CD4-positive, alpha-beta memory T cell (primary cell): ENCODE measurements at regions not wholly inside any gene's neighbourhood (a gene's known extent, or its start where the extent isn't known, plus 50 kb on each side); places are given as distances from the start of the nearest gene placed in this dataset.
"Not testable (repeated sequence)": the region's sequence is repeated elsewhere in the genome, so short reads cannot be mapped to it uniquely, and the experiment has no call there.

ENCODE experiments used
- CTCF ChIA-PET: fragments of 350-600 bp; sonication (Branson Sonifier 250); formaldehyde crosslinking; loops from one replicate; lab custom pipeline; 2021; ENCODE audit warnings: inconsistent platforms; ENCODE audit not compliant: partially characterized antibody; lab: Charles Lee
- POLR2A ChIA-PET: fragments of 350-600 bp; sonication (Branson Sonifier 250); formaldehyde crosslinking; loops from one replicate; lab custom pipeline; 2021; ENCODE audit not compliant: partially characterized antibody; lab: Charles Lee
- DNase-seq, 5 donors: peaks; one replicate each; pipeline versions ENCODE4 v3.0.0 to v3.0.0-alpha.2; 2020 to 2022; ENCODE audit warnings: mixed read lengths in 1 of 5
- H3K27ac ChIP-seq: one replicate; pipeline ENCODE4 v1.7.0; 2013; ENCODE audit warnings: low read depth, low read length
- H3K27me3 ChIP-seq: 2 replicates; pipeline ENCODE4 v1.7.0; 2013; ENCODE audit warnings: mild to moderate bottlenecking, low read length, moderate library complexity; ENCODE audit not compliant: insufficient read depth
- H3K36me3 ChIP-seq: 2 replicates; pipeline ENCODE4 v1.7.0; 2013; ENCODE audit warnings: mild to moderate bottlenecking, low read length, moderate library complexity; ENCODE audit not compliant: insufficient read depth
- H3K4me1 ChIP-seq: 2 replicates; pipeline ENCODE4 v1.7.0; 2013; ENCODE audit warnings: mild to moderate bottlenecking, low read length, moderate library complexity; ENCODE audit not compliant: insufficient read depth
- H3K4me3 ChIP-seq, 2 donors: one replicate each; pipeline ENCODE4 v1.7.0; 2013; ENCODE audit warnings: low read length in 2 of 2, mild to moderate bottlenecking in 1 of 2
- H3K9me3 ChIP-seq, 2 donors: one replicate each; pipeline ENCODE4 v1.7.0; 2013; ENCODE audit warnings: low read length in 2 of 2, control low read depth in 1 of 2; ENCODE audit not compliant: control insufficient read depth in 1 of 2
- H3K27ac Mint-ChIP-seq, 7 donors: one replicate each; pipeline ENCODE4 v1.8.0; 2020 to 2021; ENCODE audit warnings: mixed read lengths in 7 of 7, mild to moderate bottlenecking in 6 of 7, inconsistent platforms in 3 of 7, moderate library complexity in 3 of 7
- H3K27me3 Mint-ChIP-seq, 2 donors: one replicate each; pipeline ENCODE4 v1.8.0; 2020 to 2021; ENCODE audit warnings: mixed read lengths in 2 of 2
- H3K36me3 Mint-ChIP-seq, 2 donors: one replicate each; pipeline ENCODE4 v1.8.0; 2020 to 2021; ENCODE audit warnings: mixed read lengths in 2 of 2, inconsistent platforms in 1 of 2, mild to moderate bottlenecking in 1 of 2
- H3K4me1 Mint-ChIP-seq, 4 donors: one replicate each; pipeline ENCODE4 v1.8.0; 2020 to 2021; ENCODE audit warnings: mixed read lengths in 4 of 4, mild to moderate bottlenecking in 1 of 4
- H3K4me3 Mint-ChIP-seq, 8 donors: one replicate each; pipeline ENCODE4 v1.8.0; 2020 to 2021; ENCODE audit warnings: mixed read lengths in 8 of 8, mild to moderate bottlenecking in 7 of 8, moderate library complexity in 6 of 8, inconsistent platforms in 3 of 8
- H3K9me3 Mint-ChIP-seq, 8 donors: one replicate each; pipeline ENCODE4 v1.8.0; 2020 to 2021; ENCODE audit warnings: mixed read lengths in 8 of 8, mild to moderate bottlenecking in 5 of 8, inconsistent platforms in 3 of 8, moderate library complexity in 1 of 8
- intact Hi-C: fragments of 100-400 bp; cut with micrococcal nuclease; formaldehyde crosslinking; loops from one replicate; pipeline ENCODE4 v1.15.1; 2023

DNA sequence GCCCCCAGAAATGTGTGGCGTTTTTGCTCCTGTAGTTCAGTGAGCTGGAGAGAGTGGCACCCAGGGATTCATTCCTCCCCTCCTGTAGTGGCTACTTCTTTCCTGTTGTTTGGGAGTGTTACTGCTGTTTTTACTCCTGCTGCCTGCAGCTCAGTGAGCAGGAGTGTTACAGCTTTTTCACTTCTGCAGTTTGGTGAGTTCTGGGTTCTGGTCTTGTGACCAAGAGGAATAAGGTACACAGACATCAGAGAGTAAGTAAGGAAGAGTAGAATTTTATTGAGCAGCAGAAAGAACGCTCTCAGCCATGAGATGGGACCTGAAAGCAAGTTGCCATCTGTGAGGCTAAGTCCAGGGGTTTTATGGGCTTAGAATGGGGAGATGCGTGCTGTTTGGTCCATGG is 966.3 kb upstream of the CITED2 start:
- intact Hi-C loops, result no loop called here
- Mint-ChIP-seq H3K27ac (no peak overlapping the region), H3K36me3 (no peaks in the 10 kb centered on the region), H3K27me3 (peaks cover 3 to 10% of the 10 kb centered on the region in 2 donors), H3K9me3 (peaks cover 0 to 4% (median 0%) of the 10 kb centered on the region in 8 donors), H3K4me3 (no peak overlapping the region), H3K4me1 (no peaks in the 10 kb centered on the region)
- Histone ChIP-seq H3K27ac (no peak overlapping the region), H3K27me3 (no peaks in the 10 kb centered on the region), H3K4me3 (no peak overlapping the region), H3K4me1 (no peaks in the 10 kb centered on the region), H3K36me3 (no peaks in the 10 kb centered on the region), H3K9me3 (no peaks in the 10 kb centered on the region)
- CTCF ChIA-PET, result no interaction called here
- DNase-seq, result no peak
- POLR2A ChIA-PET, result no interaction called here

DNA sequence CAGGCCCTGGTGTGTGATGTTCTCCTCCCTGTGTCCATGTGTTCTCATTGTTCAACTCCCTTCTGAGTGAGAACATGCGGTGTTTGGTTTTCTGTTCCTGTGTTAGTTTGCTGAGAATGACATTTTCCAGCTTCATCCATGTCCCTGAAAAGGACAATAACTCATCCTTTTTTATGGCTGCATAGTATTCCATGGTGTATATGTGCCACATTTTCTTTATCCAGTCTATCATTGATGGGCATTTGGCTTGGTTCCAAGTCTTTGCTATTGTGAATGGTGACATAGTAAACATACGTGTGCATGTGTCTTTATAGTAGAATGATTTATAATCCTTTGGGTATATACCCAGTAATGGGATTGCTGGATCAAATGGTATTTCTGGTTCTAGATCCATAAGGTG is 964.6 kb upstream of the CITED2 start:
- H3K27ac Mint-ChIP-seq, CTCF ChIA-PET: not testable (repeated sequence)

DNA sequence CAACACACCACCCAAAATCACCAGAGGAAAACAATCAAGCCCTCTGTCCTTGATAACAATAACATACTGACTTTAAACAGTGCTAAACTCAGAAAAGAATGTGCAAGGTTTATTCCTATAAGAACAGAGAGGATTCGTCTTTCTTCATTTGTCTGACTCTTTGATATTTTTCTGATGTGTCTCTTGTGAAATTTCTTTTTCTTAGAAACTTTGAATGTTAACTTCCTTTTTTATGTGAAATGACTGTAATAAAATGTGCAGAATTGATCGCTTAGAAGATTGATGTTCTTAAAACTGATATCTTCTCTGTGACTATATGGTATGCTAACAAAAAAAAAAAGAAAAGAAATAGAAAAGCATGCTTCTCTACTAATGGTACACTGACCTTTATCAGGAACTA is 947.4 kb upstream of the CITED2 start:
- peaks cover 0 to 3% (median 0%) of the 10 kb centered on the region in 8 donors for H3K9me3 Mint-ChIP-seq
- no peak overlapping the region for H3K27ac Mint-ChIP-seq
- no peaks in the 10 kb centered on the region for H3K36me3 Mint-ChIP-seq
- H3K4me1 Mint-ChIP-seq, result no peaks in the 10 kb centered on the region
- DNase-seq, result no peak
- no peaks in the 10 kb centered on the region for H3K9me3 ChIP-seq
- no peak overlapping the region for H3K27ac ChIP-seq
- no peaks in the 10 kb centered on the region for H3K36me3 ChIP-seq
- peaks cover 0 to 1% of the 10 kb centered on the region in 2 donors for H3K27me3 Mint-ChIP-seq
- H3K4me3 ChIP-seq, result no peak overlapping the region
- no peaks in the 10 kb centered on the region for H3K4me1 ChIP-seq
- H3K27me3 ChIP-seq, result no peaks in the 10 kb centered on the region
- ChIA-PET POLR2A (no interaction called here), CTCF (no interaction called here)
- intact Hi-C loops, result no loop called here
- no peak overlapping the region for H3K4me3 Mint-ChIP-seq

More for the DNA sequence above, 964.6 kb upstream of the CITED2 start:
- POLR2A ChIA-PET, H3K27ac ChIP-seq, H3K27me3 ChIP-seq, intact Hi-C loops, H3K36me3 ChIP-seq, H3K4me3 ChIP-seq, H3K4me1 ChIP-seq, DNase-seq, H3K4me3 Mint-ChIP-seq, H3K9me3 Mint-ChIP-seq, H3K9me3 ChIP-seq, H3K4me1 Mint-ChIP-seq, H3K36me3 Mint-ChIP-seq: not testable (repeated sequence)
- H3K27me3 Mint-ChIP-seq, result peaks cover 3 to 10% of the 10 kb centered on the region in 2 donors

DNA sequence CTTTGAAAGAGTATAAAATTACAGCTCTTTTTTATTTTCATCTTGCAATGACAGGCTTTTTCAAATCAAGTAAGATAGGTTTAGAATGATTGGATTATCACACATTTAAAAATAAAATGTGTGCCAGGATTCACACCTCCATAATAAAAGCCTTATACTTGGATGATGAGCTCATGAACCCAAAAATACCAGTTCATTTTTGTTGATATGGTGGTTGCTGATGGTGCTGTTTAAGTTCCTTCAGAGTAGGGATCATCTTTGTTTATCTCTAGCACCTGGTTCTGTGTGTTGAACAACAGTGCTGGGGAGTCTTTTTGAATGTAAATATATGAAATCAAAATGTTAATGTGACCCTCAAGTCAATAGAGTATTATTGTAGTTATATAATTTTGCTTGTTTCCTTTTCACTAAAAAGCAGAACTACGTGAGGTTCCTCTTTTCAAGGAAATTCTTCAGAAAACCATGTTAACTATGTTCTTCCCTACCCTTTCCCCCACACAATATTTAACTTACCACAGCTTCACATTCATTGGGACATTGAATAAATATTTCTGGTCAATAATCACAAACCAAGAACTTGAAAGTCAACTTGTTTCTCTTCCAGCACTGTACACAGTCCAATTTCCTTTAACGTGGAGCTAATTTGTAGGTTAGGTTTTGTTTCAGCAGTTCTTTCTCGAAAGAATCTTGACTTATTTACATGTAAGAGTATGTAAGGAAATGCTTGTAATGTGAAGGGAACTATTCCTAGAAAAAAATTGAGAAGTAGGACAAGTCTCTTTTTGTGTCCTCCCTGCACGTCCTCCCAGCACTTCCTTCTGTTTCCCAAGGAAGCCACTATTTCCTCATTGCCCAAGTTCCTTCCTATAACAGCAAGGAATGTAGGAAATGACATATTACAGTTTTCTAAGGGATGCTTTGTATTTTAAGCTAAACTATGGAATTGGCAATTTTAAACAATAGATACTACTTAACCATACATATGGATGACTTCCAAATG is 945.9 kb upstream of the CITED2 start:
- Mint-ChIP-seq H3K27ac (no peak overlapping the region), H3K36me3 (no peaks in the 10 kb centered on the region), H3K4me3 (no peak overlapping the region), H3K4me1 (no peaks in the 10 kb centered on the region), H3K27me3 (no peaks in the 10 kb centered on the region), H3K9me3 (no peaks in the 10 kb centered on the region)
- no peak overlapping the region for H3K4me3 ChIP-seq
- no peak overlapping the region for H3K27ac ChIP-seq
- ChIA-PET CTCF (no interaction called here), POLR2A (interaction anchor here (0.6 kb wide), 1 partner anchor 161 kb away, joined by 3 read pairs; no protein-coding TSS in a partner anchor)
- no peaks in the 10 kb centered on the region for H3K4me1 ChIP-seq
- H3K27me3 ChIP-seq, result no peaks in the 10 kb centered on the region
- intact Hi-C loops, result no loop called here
- no peaks in the 10 kb centered on the region for H3K36me3 ChIP-seq
- DNase-seq, result no peak
- no peaks in the 10 kb centered on the region for H3K9me3 ChIP-seq

DNA sequence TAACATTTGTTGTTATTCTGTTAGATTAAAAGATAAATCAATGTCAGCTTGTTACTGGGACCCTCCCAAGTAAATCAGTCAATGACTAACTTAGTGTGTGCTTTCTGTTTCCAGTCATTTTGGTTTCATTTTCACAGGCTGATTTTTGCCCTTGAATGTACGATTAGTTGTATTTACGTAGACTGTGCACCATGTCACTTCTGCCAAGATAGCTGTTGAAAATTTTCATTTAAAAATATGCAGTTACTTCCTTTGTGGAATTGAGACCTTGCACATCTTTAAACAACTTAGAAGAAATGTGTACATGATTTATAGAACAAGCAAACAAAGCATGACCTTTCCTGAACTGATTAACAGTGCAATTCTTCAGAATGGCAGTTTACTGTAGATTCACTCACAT is 944.8 kb upstream of the CITED2 start:
- Histone ChIP-seq H3K36me3 (no peaks in the 10 kb centered on the region), H3K27ac (no peak overlapping the region), H3K27me3 (no peaks in the 10 kb centered on the region), H3K4me1 (no peaks in the 10 kb centered on the region), H3K4me3 (no peak overlapping the region), H3K9me3 (no peaks in the 10 kb centered on the region)
- H3K9me3 Mint-ChIP-seq, result no peaks in the 10 kb centered on the region
- H3K27me3 Mint-ChIP-seq, result no peaks in the 10 kb centered on the region
- H3K36me3 Mint-ChIP-seq, result no peaks in the 10 kb centered on the region
- intact Hi-C loops, result no loop called here
- CTCF ChIA-PET, result no interaction called here
- no peak overlapping the region for H3K4me3 Mint-ChIP-seq
- POLR2A ChIA-PET, result no interaction called here
- no peaks in the 10 kb centered on the region for H3K4me1 Mint-ChIP-seq
- no peak for DNase-seq
- no peak overlapping the region for H3K27ac Mint-ChIP-seq

DNA sequence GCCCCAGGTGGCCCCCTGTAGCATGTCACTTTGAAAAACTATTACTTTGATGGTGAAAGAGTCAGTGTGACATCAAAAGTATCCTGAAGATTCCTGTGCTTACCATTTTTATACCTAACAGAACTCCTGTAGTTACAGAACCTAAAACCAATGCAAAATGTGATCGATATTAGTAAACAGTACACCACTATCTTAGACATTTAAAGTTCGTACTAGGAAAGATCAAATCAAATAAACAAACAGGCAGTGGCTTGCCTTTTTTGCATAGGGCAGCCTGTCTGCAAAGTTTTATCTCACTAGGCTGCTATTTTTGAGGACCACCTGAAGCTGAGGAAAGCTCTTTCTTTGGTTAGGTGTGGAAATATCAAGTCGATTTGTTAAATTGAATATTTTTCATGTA is 944.0 kb upstream of the CITED2 start:
- Histone ChIP-seq H3K27me3 (no peaks in the 10 kb centered on the region), H3K9me3 (no peaks in the 10 kb centered on the region), H3K4me1 (no peaks in the 10 kb centered on the region), H3K27ac (no peak overlapping the region), H3K36me3 (no peaks in the 10 kb centered on the region), H3K4me3 (no peak overlapping the region)
- no peak overlapping the region for H3K27ac Mint-ChIP-seq
- H3K27me3 Mint-ChIP-seq, result no peaks in the 10 kb centered on the region
- ChIA-PET CTCF (no interaction called here), POLR2A (no interaction called here)
- no peaks in the 10 kb centered on the region for H3K4me1 Mint-ChIP-seq
- no peaks in the 10 kb centered on the region for H3K36me3 Mint-ChIP-seq
- intact Hi-C loops, result no loop called here
- H3K4me3 Mint-ChIP-seq, result no peak overlapping the region
- no peaks in the 10 kb centered on the region for H3K9me3 Mint-ChIP-seq
- no peak for DNase-seq

DNA sequence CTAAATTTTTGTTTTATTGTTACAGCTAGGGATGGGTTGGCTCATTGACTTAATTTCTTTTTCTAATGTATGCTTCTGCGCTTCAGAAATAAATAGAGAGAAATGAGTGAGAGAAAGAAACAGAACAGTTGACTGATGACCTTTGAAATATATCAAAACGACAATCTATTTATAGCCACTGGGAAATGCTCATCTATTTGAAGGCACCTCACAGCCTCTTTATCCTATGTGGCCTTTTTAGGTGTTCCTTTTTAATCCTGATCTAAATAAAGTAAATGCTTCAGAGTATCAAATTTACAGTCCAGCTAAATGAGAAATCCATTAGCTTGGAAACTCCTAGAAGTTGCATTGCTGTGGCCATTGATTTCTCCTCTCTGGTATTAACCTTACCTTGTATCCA is 943.5 kb upstream of the CITED2 start:
- Histone ChIP-seq H3K4me3 (no peak overlapping the region), H3K27me3 (no peaks in the 10 kb centered on the region), H3K9me3 (no peaks in the 10 kb centered on the region), H3K4me1 (no peaks in the 10 kb centered on the region), H3K27ac (no peak overlapping the region), H3K36me3 (no peaks in the 10 kb centered on the region)
- H3K9me3 Mint-ChIP-seq, result no peaks in the 10 kb centered on the region
- POLR2A ChIA-PET, result no interaction called here
- no peak overlapping the region for H3K4me3 Mint-ChIP-seq
- no peak for DNase-seq
- intact Hi-C loops, result no loop called here
- H3K36me3 Mint-ChIP-seq, result no peaks in the 10 kb centered on the region
- H3K27ac Mint-ChIP-seq, result no peak overlapping the region
- no peaks in the 10 kb centered on the region for H3K27me3 Mint-ChIP-seq
- CTCF ChIA-PET, result no interaction called here
- no peaks in the 10 kb centered on the region for H3K4me1 Mint-ChIP-seq
